Mesenchymal stem cell (in vitro differentiated cells and primary cell): ENCODE measurements at regions not wholly inside any gene's neighbourhood (a gene's known extent, or its start where the extent isn't known, plus 50 kb on each side); places are given as distances from the start of the nearest gene placed in this dataset.

Experiments
- DNase-seq: peaks from one replicate; pipeline ENCODE4 v3.0.0-alpha.2; 2013
- H2AFZ ChIP-seq: one replicate; pipeline ENCODE4 v1.6.1; 2013; ENCODE audit warnings: low read depth, mild to moderate bottlenecking, control low read depth, inconsistent platforms, low read length, moderate library complexity
- H2AK5ac ChIP-seq: 2 replicates; pipeline ENCODE4 v1.6.1; 2013; ENCODE audit warnings: low read length, moderate library complexity, mild to moderate bottlenecking, inconsistent platforms; ENCODE audit not compliant: severe bottlenecking
- H2BK120ac ChIP-seq: one replicate; pipeline ENCODE4 v1.6.1; 2013; ENCODE audit warnings: low read depth, mild to moderate bottlenecking, inconsistent platforms, low read length, moderate library complexity
- H2BK12ac ChIP-seq, 2 experiments: one replicate each; pipeline ENCODE4 v1.6.1; 2013; ENCODE audit warnings: inconsistent platforms in 2 of 2, low read length in 2 of 2, mild to moderate bottlenecking in 2 of 2, moderate library complexity in 2 of 2, control low read depth in 1 of 2
- H2BK15ac ChIP-seq: one replicate; pipeline ENCODE4 v1.6.1; 2013; ENCODE audit warnings: mild to moderate bottlenecking, low read depth, inconsistent platforms; ENCODE audit not compliant: poor library complexity, severe bottlenecking
- H2BK5ac ChIP-seq: 2 replicates; pipeline ENCODE4 v1.6.1; 2013; ENCODE audit warnings: low read depth, mild to moderate bottlenecking, low read length, control low read depth, inconsistent platforms; ENCODE audit not compliant: poor library complexity, severe bottlenecking
- H3K14ac ChIP-seq, 2 experiments: one replicate each; pipeline ENCODE4 v1.6.1; 2013; ENCODE audit warnings: inconsistent platforms in 2 of 2, low read length in 2 of 2, control low read depth in 1 of 2, mild to moderate bottlenecking in 1 of 2, moderate library complexity in 1 of 2
- H3K18ac ChIP-seq, 2 experiments: one replicate each; pipeline ENCODE4 v1.6.1; 2013; ENCODE audit warnings: inconsistent platforms in 2 of 2, low read length in 2 of 2, control low read depth in 1 of 2, low read depth in 1 of 2, mild to moderate bottlenecking in 1 of 2
- H3K23ac ChIP-seq, 2 experiments: one replicate each; pipeline ENCODE4 v1.6.1; 2013; ENCODE audit warnings: inconsistent platforms in 2 of 2, low read length in 2 of 2, mild to moderate bottlenecking in 2 of 2, moderate library complexity in 2 of 2, control low read depth in 1 of 2
- H3K27ac ChIP-seq: 2 replicates; pipeline ENCODE4 v1.5.1; 2013; ENCODE audit warnings: mild to moderate bottlenecking, moderate library complexity, low read length, control low read depth, inconsistent platforms; ENCODE audit not compliant: poor library complexity, severe bottlenecking
- H3K27me3 ChIP-seq, 2 experiments: 2 replicates each; pipeline versions ENCODE4 v1.6.1 to v1.7.0; 2013; ENCODE audit warnings: low read length in 2 of 2, mild to moderate bottlenecking in 2 of 2, moderate library complexity in 2 of 2, control low read depth in 1 of 2, inconsistent platforms in 1 of 2; ENCODE audit not compliant: control insufficient read depth in 1 of 2, insufficient read depth in 1 of 2
- H3K36me3 ChIP-seq, 2 experiments: 2 replicates each; pipeline versions ENCODE4 v1.6.1 to v1.7.0; 2013; ENCODE audit warnings: low read length in 2 of 2, control low read depth in 1 of 2, inconsistent platforms in 1 of 2, low read depth in 1 of 2, mild to moderate bottlenecking in 1 of 2; ENCODE audit not compliant: insufficient read depth in 2 of 2, control insufficient read depth in 1 of 2
- H3K4ac ChIP-seq, 2 experiments: one replicate each; pipeline ENCODE4 v1.6.1; 2013; ENCODE audit warnings: inconsistent platforms in 2 of 2, low read length in 2 of 2, mild to moderate bottlenecking in 2 of 2, moderate library complexity in 2 of 2, control low read depth in 1 of 2, low read depth in 1 of 2
- H3K4me1 ChIP-seq: 2 replicates; pipeline ENCODE4 v1.6.1; 2013; ENCODE audit warnings: low read depth, low read length, control low read depth; ENCODE audit not compliant: control insufficient read depth, insufficient read depth
- H3K4me2 ChIP-seq: 2 replicates; pipeline ENCODE4 v1.6.1; 2013; ENCODE audit warnings: low read length, mild to moderate bottlenecking, inconsistent platforms; ENCODE audit not compliant: poor library complexity, severe bottlenecking
- H3K4me3 ChIP-seq, 2 experiments: 2 replicates each; pipeline versions ENCODE4 v1.5.1 to v1.7.0; 2013; ENCODE audit warnings: low read length in 2 of 2, mild to moderate bottlenecking in 2 of 2, control low read depth in 1 of 2, low read depth in 1 of 2; ENCODE audit not compliant: insufficient read depth in 1 of 2
- H3K79me1 ChIP-seq: replicated peaks from 2 replicates; pipeline ENCODE4 v1.6.1; 2013; ENCODE audit warnings: mild to moderate bottlenecking, control low read depth, low read length, inconsistent platforms; ENCODE audit not compliant: poor library complexity, severe bottlenecking
- H3K9ac ChIP-seq: 2 replicates; pipeline ENCODE4 v1.7.0; 2013; ENCODE audit warnings: mild to moderate bottlenecking, low read length, moderate library complexity
- H3K9me3 ChIP-seq: 2 replicates; pipeline ENCODE4 v1.7.0; 2013; ENCODE audit warnings: mild to moderate bottlenecking, low read length; ENCODE audit not compliant: control insufficient read depth
- H4K8ac ChIP-seq: one replicate; pipeline ENCODE4 v1.6.1; 2013; ENCODE audit warnings: inconsistent platforms, mild to moderate bottlenecking, low read length, moderate library complexity
- H4K91ac ChIP-seq: one replicate; pipeline ENCODE4 v1.6.1; 2013; ENCODE audit warnings: mild to moderate bottlenecking, low read length, inconsistent platforms
- WGBS: methylation state at CpG from one replicate; pipeline ENCODE4 v1.1.7; 2013; ENCODE audit warnings: mixed read lengths; 5-methylcytosine and 5-hydroxymethylcytosine counted together

GRCh38 chr10:44326474-44327030 lies 58.3 kb downstream of the CXCL12 start:
- Histone ChIP-seq H2BK15ac (no peak overlapping the region), H2BK12ac (no peak overlapping the region), H3K9me3 (no peaks in the 10 kb centered on the region), H2AK5ac (no peak overlapping the region), H3K9ac (no peak overlapping the region), H3K79me1 (no peaks in the 10 kb centered on the region), H3K14ac (no peak overlapping the region), H2BK5ac (no peak overlapping the region), H3K36me3 (no peaks in the 10 kb centered on the region), H3K27ac (no peak overlapping the region), H4K91ac (no peak overlapping the region), H4K8ac (no peak overlapping the region), H3K23ac (no peak overlapping the region), H3K4me1 (peaks cover 3% of the 10 kb centered on the region), H3K4me2 (no peak overlapping the region), H3K4me3 (no peak overlapping the region), H2BK120ac (no peak overlapping the region), H3K27me3 (peaks cover 0 to 2% of the 10 kb centered on the region in 2 experiments), H3K4ac (no peak overlapping the region), H2AFZ (no peak overlapping the region), H3K18ac (no peak overlapping the region)
- no peak for DNase-seq
- WGBS = 86% methylated on average over 1 of the region's 1 CpG

GRCh38 chr10:44325596-44326307 lies 59.1 kb downstream of the CXCL12 start:
- no peak overlapping the region for H3K14ac ChIP-seq
- WGBS = 78% methylated on average over 5 of the region's 6 CpGs

DNA sequence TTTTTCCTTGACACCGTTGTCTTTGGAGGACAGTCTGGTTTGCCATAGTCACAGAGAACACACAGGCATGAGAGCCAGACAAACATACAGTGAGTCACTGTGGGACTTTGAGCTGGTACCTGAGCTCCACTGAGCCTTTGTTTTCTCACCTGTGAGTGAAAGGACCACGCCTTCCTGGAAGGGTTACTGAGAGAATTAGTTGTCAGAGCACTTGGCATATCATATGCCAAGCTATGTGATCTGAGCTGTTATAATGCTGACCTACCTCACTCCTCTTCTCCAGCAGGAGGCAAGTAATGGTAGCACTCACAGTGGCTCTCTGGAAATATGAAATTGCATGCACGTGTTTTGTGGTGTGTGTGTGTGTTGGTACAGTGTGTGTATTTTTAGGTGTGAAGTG lies 59.7 kb downstream of the CXCL12 start:
- no peak overlapping the region for H4K8ac ChIP-seq
- no peak overlapping the region for H3K4me3 ChIP-seq
- no peak overlapping the region for H3K4me2 ChIP-seq
- no peak for DNase-seq
- H2BK15ac ChIP-seq = no peak overlapping the region
- H2BK120ac ChIP-seq = no peak overlapping the region
- no peak overlapping the region for H3K4ac ChIP-seq
- H3K27me3 ChIP-seq = no peaks in the 10 kb centered on the region
- H2AFZ ChIP-seq = no peak overlapping the region
- no peak overlapping the region for H2AK5ac ChIP-seq
- no peaks in the 10 kb centered on the region for H3K36me3 ChIP-seq
- no peak overlapping the region for H4K91ac ChIP-seq
- WGBS = 66% methylated on average over 3 of the region's 3 CpGs
- no peak overlapping the region for H3K18ac ChIP-seq
- no peaks in the 10 kb centered on the region for H3K9me3 ChIP-seq
- H3K79me1 ChIP-seq = no peaks in the 10 kb centered on the region
- H3K23ac ChIP-seq = no peak overlapping the region
- H3K27ac ChIP-seq = no peak overlapping the region
- no peak overlapping the region for H2BK5ac ChIP-seq
- no peak overlapping the region for H3K14ac ChIP-seq
- H3K4me1 ChIP-seq = peaks cover 3% of the 10 kb centered on the region
- no peak overlapping the region for H2BK12ac ChIP-seq
- H3K9ac ChIP-seq = no peak overlapping the region

More at GRCh38 chr10:44325596-44326307, 59.1 kb downstream of the CXCL12 start:
- Histone ChIP-seq H4K8ac (no peak overlapping the region), H3K36me3 (no peaks in the 10 kb centered on the region), H2AFZ (no peak overlapping the region), H2AK5ac (no peak overlapping the region), H2BK15ac (no peak overlapping the region), H3K79me1 (no peaks in the 10 kb centered on the region), H2BK120ac (no peak overlapping the region), H3K4me3 (no peak overlapping the region), H2BK5ac (no peak overlapping the region), H3K4ac (no peak overlapping the region), H2BK12ac (no peak overlapping the region), H3K23ac (no peak overlapping the region), H3K27me3 (no peaks in the 10 kb centered on the region), H3K4me1 (peaks cover 3% of the 10 kb centered on the region), H3K9ac (no peak overlapping the region), H4K91ac (no peak overlapping the region), H3K9me3 (no peaks in the 10 kb centered on the region), H3K27ac (no peak overlapping the region), H3K18ac (no peak overlapping the region), H3K4me2 (no peak overlapping the region)
- DNase-seq = no peak

GRCh38 chr10:44323838-44324237 lies 61.1 kb downstream of the CXCL12 start:
- Histone ChIP-seq H3K4me1 (peaks cover 3% of the 10 kb centered on the region), H3K27me3 (no peaks in the 10 kb centered on the region), H2BK120ac (no peak overlapping the region), H3K79me1 (no peaks in the 10 kb centered on the region), H2BK15ac (no peak overlapping the region), H3K36me3 (no peaks in the 10 kb centered on the region), H2AK5ac (no peak overlapping the region), H4K91ac (no peak overlapping the region), H3K27ac (no peak overlapping the region), H3K9me3 (no peaks in the 10 kb centered on the region), H3K14ac (no peak overlapping the region), H3K9ac (no peak overlapping the region), H2BK12ac (no peak overlapping the region), H4K8ac (no peak overlapping the region), H3K4me3 (no peak overlapping the region), H2AFZ (no peak overlapping the region), H3K4me2 (no peak overlapping the region), H3K23ac (no peak overlapping the region), H3K4ac (no peak overlapping the region), H3K18ac (no peak overlapping the region), H2BK5ac (no peak overlapping the region)
- WGBS = 49% methylated on average over 3 of the region's 3 CpGs
- no peak for DNase-seq
